Muscle of back (tissue), 3 donors: ENCODE measurements at regions not wholly inside any gene's neighbourhood (a gene's known extent, or its start where the extent isn't known, plus 50 kb on each side); places are given as distances from the start of the nearest gene placed in this dataset.
"Not testable (repeated sequence)": the region's sequence is repeated elsewhere in the genome, so short reads cannot be mapped to it uniquely, and the experiment has no call there.

Experiments
- DNase-seq, 3 donors: peaks; one replicate each; pipeline versions ENCODE4 v3.0.0 to v3.0.0-alpha.2; 2013

GRCh38 chr1:229919488-229919887 lies 147.6 kb upstream of the GALNT2 start:
- not testable (repeated sequence) for DNase-seq

- DNase-seq, result no peak
Observed at GRCh38 chr1:229920683-229921082, 146.4 kb upstream of the GALNT2 start.

- no peak for DNase-seq
Observed at GRCh38 chr1:229922249-229922648, 144.8 kb upstream of the GALNT2 start.

GRCh38 chr1:229924639-229925038 lies 142.4 kb upstream of the GALNT2 start:
- no peak for DNase-seq

GRCh38 chr1:229928767-229929166 lies 138.3 kb upstream of the GALNT2 start:
- no peak for DNase-seq

GRCh38 chr1:229931751-229932150 lies 135.3 kb upstream of the GALNT2 start:
- not testable (repeated sequence) for DNase-seq

GRCh38 chr1:229935157-229935556 lies 131.9 kb upstream of the GALNT2 start:
- DNase-seq, result not testable (repeated sequence)

- DNase-seq, result peak in 2 of 3 donors; percentile 22 to 26
Observed at GRCh38 chr1:229938551-229938950, 128.5 kb upstream of the GALNT2 start.

GRCh38 chr1:229940684-229941083 lies 126.4 kb upstream of the GALNT2 start:
- DNase-seq, result peak in 1 of 3 donors; percentile 77

- DNase-seq, result no peak
Observed at GRCh38 chr1:229941160-229941559, 125.9 kb upstream of the GALNT2 start.

GRCh38 chr1:229941831-229942230 lies 125.2 kb upstream of the GALNT2 start:
- peak; percentile 26 to 59 (median 28) for DNase-seq

GRCh38 chr1:229942501-229942900 lies 124.5 kb upstream of the GALNT2 start:
- DNase-seq, result peak; percentile 16 to 54 (median 21)

GRCh38 chr1:229943148-229943714 lies 123.8 kb upstream of the GALNT2 start:
- no peak for DNase-seq

GRCh38 chr1:229943988-229944743 lies 122.9 kb upstream of the GALNT2 start:
- no peak for DNase-seq

GRCh38 chr1:229945795-229946194 lies 121.2 kb upstream of the GALNT2 start:
- DNase-seq, result no peak

- no peak for DNase-seq
Observed at GRCh38 chr1:229947968-229948367, 119.1 kb upstream of the GALNT2 start.

- no peak for DNase-seq
Observed at GRCh38 chr1:229948438-229948837, 118.6 kb upstream of the GALNT2 start.

GRCh38 chr1:229949500-229949899 lies 117.5 kb upstream of the GALNT2 start:
- DNase-seq, result no peak

GRCh38 chr1:229950020-229950419 lies 117.0 kb upstream of the GALNT2 start:
- no peak for DNase-seq

GRCh38 chr1:229950908-229951307 lies 116.1 kb upstream of the GALNT2 start:
- DNase-seq, result no peak

GRCh38 chr1:229951856-229952534 lies 115.0 kb upstream of the GALNT2 start:
- no peak for DNase-seq

GRCh38 chr1:229952670-229953520 lies 114.1 kb upstream of the GALNT2 start:
- no peak for DNase-seq
